Activated CD8-positive, alpha-beta memory T cell treated with anti-CD3 and anti-CD28 coated beads for 36 hours (primary cell): ENCODE measurements at regions not wholly inside any gene's neighbourhood (a gene's known extent, or its start where the extent isn't known, plus 50 kb on each side); places are given as distances from the start of the nearest gene placed in this dataset.
"Not testable (repeated sequence)": the region's sequence is repeated elsewhere in the genome, so short reads cannot be mapped to it uniquely, and the experiment has no call there.

Experiments used
- CTCF ChIA-PET: fragments of 350-600 bp; sonication (Branson Sonifier 250); formaldehyde crosslinking; loops from one replicate; lab custom pipeline; 2021; ENCODE audit warnings: antibody characterized with exemption; lab: Charles Lee
- POLR2A ChIA-PET: fragments of 350-600 bp; sonication (Branson Sonifier 250); formaldehyde crosslinking; loops from one replicate; lab custom pipeline; 2021; ENCODE audit warnings: antibody characterized with exemption; lab: Charles Lee

DNA sequence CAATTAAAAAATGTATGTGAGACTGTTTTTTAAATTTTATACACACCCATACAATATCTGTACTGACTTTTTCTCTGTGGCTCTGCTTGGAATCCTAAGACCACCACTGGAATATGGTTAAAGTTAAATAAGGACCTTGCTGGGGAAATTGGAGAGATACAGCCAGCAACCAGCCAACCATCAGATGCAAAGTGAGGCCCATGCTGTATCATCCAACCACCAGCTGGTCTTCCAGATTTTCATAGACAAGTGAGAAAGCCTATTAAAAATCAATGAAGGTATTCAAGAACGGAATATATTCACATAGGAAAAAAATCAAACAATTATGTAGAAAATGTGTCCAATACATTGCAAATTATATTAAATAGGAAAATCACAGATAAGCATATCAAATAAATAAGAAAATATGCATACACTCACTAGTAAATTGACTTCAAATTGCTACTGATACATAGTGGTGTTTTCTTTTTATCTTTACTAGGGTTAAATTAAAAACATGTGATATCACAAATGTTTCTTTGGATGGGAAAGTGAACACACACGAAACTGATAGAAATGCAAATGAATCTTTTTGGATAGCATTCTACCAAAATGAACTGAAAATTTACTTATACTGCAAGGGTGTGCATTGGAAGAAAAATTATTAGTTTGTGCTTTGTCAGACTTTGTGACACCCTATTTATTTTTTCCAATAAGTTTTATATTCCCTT, 1486.3 kb downstream of the BRINP3 start:
- ChIA-PET CTCF (no interaction called here), POLR2A (no interaction called here)

DNA sequence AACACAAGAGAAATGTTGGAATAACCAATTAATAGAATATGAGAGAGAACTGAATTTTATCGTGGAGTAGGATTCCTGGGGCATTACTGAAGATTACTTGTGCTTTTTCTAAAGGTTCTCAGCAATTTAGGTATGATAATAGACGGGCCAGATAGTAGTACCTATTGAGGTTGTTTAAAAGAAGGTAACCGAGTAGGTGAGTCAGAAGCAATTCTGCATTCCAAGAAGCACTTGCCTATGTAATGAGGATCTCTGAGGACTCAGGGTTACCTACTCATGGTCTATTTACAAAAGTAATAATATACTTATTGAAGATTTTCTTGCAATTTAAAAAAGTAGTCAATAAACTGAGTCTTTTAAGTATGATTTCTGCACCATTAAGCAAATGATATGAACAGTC, 1469.8 kb downstream of the BRINP3 start:
- ChIA-PET CTCF (no interaction called here), POLR2A (no interaction called here)

DNA sequence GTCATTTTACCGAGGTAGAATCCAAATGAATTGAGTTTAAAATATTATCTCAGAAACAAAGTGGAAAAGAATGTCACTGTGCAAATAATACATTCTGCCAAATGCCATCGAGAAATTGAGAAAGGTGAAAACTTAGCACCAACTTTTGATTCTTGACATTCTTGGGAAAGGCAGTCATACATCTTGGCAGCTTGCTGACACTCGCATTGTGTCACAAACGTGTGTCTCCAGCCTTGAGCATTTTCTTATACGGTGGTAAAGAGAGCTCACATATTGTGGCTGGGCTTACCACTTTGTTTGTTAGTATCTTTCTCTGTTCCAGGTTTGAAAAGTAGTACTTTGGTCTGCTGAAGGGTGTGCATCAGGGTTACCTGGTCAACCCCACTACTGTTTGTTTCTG, 1456.1 kb downstream of the BRINP3 start:
- ChIA-PET CTCF (no interaction called here), POLR2A (no interaction called here)

DNA sequence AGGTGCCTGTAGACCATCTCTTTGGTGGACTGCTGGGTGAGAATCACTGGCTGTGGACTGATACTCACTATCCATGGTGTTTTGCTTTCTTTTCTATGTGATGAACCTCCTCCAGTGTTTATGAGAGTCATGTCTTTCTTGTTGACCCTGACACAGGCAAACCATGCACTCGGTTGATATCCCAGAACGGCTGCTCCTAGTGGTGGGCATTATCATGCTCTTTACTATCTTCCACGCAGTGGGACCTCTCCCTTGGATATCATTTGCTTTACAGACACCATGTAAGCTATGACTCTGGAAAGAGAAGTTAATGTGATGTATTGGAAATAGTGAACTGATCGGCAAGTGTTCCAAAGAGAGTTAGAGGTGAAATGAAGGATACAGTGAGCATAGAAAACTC, 1455.6 kb downstream of the BRINP3 start:
- POLR2A ChIA-PET: no interaction called here
- CTCF ChIA-PET: no interaction called here

DNA sequence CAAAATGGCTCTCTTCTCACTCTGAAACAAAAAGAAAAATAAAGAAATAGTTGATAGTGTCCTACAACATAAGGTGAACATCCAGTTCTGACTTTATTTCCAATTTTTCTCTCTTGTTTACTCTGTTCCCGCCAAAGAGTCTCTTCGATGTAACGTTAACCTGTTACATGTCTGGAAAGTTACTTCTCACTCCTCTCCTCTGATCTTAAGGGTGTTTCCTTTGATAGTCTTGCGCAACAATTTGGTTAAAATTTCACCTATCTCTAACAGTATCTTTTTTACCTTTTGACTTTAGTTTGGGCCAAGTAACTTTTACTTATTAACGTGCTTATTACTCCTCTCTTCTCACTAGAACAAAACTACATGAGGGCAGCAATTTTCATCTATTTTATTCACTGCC, 1450.2 kb downstream of the BRINP3 start:
- POLR2A ChIA-PET: no interaction called here
- CTCF ChIA-PET: no interaction called here

DNA sequence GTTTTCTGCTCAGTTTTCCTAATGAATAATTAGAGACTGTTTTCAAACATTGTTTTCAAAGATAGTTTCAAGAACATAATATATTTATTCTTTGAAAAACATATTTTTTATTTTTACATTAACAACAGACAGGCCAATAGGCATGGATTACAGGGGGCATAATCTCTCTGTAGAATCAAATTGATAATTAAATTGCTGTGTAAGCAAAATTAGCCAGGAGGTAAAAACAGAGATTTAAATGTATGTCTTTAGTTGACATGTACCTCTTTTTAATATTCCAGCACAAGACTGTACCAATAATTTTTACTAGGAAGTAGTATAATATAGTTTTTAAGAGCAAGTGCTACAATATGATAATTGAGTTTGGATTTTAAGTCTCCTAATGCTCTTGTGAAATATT, 1444.5 kb downstream of the BRINP3 start:
- CTCF ChIA-PET: no interaction called here

DNA sequence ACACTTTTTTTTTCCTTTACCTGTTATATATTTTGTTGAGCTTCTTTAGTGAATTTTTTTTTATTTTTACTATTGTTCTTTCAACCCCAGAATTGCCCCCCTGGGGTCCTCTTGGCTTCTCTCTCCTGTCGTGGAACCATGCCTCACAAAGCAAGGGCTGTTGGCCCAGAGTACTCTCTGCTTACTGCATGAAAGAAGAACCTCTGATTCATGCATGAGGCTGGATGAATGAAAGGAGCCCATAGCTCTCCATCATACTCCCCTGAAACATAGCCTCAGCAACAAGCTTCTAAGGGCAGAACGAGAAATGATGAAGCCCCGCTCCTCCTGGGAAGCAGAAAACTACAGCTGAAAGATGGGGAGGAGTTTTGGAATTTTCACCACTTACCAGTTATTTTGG, 1441.0 kb downstream of the BRINP3 start:
- POLR2A ChIA-PET: no interaction called here
- CTCF ChIA-PET: no interaction called here

More for the DNA sequence above, 1444.5 kb downstream of the BRINP3 start:
- POLR2A ChIA-PET: no interaction called here

DNA sequence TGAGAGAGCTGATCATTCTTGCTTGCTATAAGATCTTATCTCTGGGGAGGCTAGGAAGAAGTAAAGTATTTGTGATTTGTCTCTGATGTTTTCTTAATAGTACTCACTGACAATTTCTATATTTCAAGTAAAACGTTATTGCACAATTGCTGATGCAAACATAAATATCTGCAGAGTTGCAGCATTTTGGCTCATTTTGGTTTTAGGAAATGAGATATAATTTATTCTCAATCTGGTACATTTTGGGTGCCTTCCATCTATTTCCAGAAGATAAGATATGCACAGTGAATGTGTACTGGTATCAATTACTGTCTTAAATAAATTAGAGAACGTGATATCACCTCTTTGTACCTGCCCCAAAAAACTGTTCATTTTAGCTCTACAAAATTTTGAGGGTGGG, 1431.5 kb downstream of the BRINP3 start:
- ChIA-PET CTCF (no interaction called here), POLR2A (no interaction called here)

DNA sequence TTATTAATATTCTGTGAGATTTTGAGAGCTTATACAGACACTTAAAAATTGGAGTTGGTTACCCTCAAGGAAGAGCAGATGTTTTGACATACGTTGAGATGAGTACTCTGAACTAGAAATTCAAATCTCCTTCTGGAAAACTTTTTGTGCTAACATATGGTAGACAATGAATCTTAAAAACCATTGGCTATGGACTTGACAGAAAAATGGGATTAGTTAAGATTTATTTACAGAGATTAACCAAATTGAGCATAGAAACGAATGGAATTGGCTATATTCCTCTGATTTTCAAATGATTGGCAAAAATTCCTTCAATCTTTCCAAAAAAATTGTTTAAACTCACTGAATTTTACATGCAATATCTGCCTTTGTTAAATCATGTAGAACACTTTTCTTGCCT, 1392.9 kb downstream of the BRINP3 start:
- ChIA-PET CTCF (no interaction called here), POLR2A (no interaction called here)

DNA sequence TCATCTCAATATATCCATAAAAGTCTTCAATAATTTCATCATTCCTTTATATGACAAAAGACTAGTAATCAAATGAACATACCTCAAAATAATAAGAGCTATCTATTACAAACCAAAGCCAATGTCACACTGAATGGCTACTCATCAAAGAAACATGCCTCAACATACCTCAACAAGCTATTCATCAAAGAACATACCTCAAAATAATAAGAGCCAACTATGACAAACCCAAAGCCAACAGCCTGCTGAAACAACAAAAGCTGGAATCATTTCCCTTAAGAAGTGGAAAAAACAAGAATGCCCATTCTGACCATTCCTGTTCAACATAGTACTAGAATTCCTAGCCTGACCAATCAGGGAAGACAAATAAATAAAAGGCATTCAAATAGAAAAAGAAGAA, 1373.7 kb downstream of the BRINP3 start:
- POLR2A ChIA-PET: no interaction called here
- CTCF ChIA-PET: no interaction called here

DNA sequence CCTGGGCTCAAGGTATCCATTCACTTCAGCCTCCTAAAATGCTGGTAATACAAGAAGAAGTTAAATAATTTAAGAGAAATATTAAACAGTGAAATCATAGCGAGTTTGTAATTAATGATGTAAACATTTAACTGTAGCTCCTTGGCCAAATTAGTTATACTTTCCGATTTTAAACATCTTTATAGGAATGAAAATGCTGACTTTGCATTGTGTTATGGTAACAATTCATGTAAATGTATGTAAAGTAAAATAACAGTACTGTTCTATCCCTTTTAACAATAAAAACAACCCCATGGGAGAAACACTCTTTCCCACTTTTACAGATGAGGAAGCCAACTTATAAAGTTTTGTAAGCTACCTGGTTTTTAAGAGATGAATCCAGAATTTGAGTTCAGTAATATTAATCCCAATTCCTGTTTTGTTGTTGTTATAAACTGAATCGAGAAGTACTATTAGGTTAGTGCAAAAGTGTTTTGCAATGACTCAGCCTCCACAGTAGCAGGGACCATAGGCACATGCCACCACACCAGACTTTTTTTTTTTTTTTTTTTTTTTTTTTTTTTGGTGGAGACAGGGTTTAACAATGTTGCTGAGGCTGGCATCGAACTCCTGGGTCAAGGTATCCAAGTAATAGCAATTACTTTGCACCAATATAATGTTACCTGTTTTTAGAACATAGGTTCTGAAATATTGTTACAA, 1360.4 kb downstream of the BRINP3 start:
- POLR2A ChIA-PET: no interaction called here
- CTCF ChIA-PET: no interaction called here

DNA sequence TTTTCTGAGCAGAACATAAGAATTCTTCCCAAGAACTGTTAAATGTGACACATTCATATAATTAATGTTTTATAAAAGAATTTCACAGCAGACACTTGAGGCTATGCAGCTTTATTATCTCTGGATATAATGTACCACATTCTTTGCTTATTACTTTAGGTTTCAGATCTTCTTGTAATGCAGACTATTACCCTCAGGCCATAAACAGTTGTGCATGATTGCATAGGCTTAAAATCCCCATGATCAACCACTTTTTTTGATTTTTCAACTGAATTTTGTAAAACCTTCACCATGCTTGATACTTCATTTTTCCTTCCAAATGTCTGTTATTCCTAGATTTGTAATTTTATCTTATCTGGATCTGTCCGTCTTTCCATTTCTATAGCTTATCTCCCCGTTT, 1355.7 kb downstream of the BRINP3 start:
- ChIA-PET POLR2A (no interaction called here), CTCF (no interaction called here)

DNA sequence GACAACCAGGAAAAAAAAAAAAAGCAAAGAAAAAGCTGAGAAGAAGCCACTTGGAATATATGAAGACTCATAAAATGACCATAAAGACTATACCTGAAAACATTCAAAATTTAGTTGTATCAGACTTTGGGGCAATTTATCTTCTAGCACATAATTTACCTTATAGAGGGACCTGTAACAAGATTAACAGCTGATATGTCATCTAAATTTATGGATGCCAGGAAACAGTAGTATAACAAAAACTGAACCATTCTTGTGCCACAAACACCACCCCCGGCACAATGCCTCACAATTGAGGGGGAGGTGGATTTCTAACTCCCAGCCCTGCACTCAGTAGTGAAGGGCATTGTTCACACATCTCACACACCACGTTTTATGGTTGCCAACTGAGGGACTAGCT, 1352.0 kb downstream of the BRINP3 start:
- POLR2A ChIA-PET: no interaction called here
- CTCF ChIA-PET: no interaction called here

DNA sequence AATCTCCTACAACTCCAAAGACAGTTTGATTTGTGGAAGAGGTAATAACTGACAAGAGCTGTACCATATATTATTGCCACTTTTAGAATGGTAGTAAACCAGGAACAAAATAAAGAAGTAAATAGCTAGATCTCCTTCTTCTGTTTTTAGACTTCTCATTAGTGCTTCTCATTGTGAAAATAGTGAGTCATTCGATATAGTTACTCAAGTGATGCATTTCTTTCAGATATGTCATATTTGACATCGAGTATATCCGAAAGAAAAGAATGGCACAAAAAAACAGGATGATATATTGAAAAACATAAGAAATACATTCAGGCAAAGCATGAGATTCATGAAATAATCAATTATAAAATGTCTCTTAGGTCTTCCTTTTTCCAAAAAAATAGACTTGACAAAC, 1346.1 kb downstream of the BRINP3 start:
- ChIA-PET POLR2A (no interaction called here), CTCF (no interaction called here)

DNA sequence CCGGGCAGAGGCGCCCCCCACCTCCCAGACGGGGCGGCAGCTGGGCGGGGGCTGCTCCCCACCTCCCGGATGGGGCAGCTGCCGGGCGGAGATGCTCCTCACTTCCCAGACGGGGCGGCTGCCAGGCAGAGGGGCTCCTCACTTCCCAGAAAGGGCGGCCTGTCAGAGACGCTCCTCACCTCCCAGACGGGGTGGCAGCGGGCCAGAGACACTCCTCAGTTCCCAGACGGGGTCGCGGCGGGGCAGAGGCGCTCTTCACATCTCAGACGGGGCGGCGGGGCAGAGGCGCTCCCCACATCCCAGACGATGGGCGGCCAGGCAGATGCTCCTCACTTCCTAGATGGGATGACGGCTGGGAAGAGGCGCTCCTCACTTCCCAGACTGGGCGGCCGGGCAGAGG, 1337.9 kb downstream of the BRINP3 start:
- CTCF ChIA-PET, POLR2A ChIA-PET: not testable (repeated sequence)

DNA sequence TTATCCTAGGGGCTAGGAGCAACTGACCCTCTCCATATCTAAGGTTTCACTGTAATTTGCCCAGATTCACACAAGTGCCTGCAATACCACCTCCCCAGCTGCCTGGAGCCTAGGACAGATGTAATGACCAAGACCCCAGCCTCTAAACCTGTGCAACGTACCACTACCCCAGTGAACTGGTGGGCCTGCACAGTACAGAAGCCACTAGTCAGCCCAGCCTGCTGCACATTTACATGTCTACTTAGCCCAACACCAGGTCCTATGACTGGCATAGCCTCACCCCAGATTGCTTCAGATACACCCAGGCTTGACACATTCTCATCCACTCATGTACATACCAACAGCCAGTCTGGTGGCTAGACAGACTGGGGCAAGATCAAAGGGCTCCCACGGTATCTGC, 1336.6 kb downstream of the BRINP3 start:
- POLR2A ChIA-PET: no interaction called here
- CTCF ChIA-PET: no interaction called here

DNA sequence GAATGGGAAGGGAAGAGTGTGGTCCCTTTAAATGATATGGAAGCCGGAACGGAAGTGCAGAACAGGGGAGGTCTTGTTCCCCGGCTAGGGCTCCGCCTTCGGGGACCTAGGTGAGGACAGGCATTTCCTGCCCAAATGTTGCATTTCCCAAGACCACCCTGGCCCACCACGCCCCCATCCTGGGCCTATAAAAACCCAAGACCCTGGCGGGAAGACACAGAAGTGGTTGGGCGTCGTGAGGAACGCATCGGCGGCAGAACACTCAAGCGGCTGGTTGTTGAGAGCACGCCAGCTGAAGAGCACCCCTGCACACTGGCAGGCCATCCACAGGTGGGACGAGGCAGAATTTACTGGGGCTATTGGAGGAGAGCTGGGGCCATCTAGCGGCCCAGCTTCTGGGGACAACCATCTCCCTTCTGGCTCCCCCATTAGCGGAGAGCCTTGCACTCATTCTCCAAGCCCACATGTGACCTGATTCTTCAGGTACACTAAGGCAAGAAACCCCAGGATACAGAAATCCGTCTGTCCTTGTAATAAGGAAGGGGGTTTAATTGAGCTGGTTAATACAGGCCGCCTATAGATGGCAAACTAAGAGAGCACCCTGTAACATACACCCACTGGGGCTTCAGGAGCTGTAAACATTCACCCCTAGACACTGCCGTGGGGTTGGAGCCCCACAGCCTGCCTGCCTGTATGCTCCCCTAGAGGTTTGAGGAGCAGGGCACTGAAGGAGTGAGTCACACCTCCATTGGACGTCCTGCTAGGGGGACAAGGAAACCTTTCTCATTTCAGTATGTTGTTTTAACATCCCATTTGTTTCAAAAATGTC, 1327.9 kb downstream of the BRINP3 start:
- ChIA-PET POLR2A (no interaction called here), CTCF (interaction anchor here (0.6 kb wide), 1 partner anchor 126 kb away, joined by 3 read pairs; no protein-coding TSS in a partner anchor)

DNA sequence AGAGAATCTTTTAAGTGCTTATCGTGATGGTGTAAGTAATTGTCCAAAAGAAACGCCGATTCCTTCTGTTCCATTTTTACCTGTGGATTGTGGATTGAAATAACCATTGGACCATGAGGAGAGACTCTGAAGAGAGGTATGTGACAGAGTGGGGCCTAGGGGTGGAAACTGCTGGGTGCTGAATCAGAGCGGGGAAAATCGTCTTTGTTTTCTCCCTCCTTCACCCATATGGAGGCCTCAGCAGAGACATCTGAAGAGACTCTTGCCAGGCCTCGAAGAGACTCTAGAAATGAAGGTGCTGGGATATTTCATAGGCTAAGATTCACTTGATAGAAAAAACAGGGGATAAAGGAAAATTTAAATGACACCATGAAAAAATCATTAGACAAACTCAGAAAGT, 1327.0 kb downstream of the BRINP3 start:
- CTCF ChIA-PET: interaction anchor here (0.6 kb wide), 1 partner anchor 125 kb away, joined by 3 read pairs; no protein-coding TSS in a partner anchor
- POLR2A ChIA-PET: no interaction called here

DNA sequence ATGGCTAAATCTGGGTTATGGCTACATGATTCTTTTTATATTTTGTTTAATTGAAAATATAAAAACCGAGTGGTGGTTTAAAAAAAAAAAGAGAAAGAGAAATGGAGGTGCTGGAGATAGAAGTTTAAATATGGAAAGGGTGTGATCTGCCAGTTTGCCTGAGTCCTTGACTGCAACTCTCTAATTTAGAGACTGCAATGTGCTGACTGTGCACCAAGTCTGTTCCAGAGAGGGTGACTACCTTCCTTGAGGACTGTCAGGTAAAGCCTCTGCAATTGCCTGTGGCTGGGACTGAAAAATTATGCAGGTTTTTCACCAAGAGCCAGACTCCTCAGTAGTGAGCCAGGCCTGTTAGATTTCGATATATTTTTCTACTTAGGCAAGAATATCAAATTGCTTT, 1326.3 kb downstream of the BRINP3 start:
- CTCF ChIA-PET: no interaction called here
- POLR2A ChIA-PET: no interaction called here

DNA sequence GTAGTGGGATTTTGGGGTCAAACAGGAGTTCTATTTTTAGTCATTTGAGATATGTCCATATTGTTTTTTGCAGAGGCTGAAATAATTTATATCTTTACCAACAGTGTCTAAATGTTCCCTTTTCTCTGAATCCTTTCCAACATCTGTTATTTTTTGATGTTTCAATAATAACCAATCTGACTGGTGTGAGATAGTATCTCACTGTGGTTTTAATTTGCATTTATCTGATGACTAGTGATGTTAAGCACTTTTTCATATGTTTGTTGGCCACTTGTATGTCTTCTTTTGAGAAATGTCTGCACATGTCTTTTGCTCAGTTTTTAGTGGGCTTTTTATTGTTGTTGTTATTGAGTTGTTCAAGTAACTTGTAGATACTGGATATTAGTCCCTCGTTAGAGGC, 1325.0 kb downstream of the BRINP3 start:
- ChIA-PET CTCF (no interaction called here), POLR2A (no interaction called here)

DNA sequence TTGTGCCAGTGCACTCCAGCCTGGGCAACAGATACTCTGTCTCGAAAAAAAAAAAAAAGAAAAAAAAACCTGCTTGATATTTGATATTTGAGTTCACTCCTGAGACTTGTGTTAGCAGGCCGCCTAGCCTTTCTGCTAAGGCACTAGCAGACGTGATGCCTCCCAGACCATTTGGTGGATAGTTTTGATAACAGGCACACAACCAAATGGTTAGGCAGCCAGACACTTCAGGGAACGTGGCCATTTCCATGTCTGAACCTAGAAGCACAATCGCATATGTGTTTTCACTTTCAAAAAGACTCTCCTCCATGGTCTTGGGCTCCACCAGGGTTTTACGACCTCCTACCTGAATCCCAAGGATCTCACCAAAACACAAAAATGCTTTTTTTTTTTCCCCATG, 1319.5 kb downstream of the BRINP3 start:
- ChIA-PET POLR2A (no interaction called here), CTCF (no interaction called here)
